ENCODE measurements at regions not wholly inside any gene's neighbourhood (a gene's known extent, or its start where the extent isn't known, plus 50 kb on each side); places are given as distances from the start of the nearest gene placed in this dataset.
A peak's percentile ranks its signal among the peaks of the same experiment; 100 is the strongest.

- Histone ChIP-seq H3K79me2 (ENCODE audit: low read depth) (no peaks in the 10 kb centered on the region), H3K4me3 (no peak overlapping the region), H3K4me2 (no peak overlapping the region), H3K4me1 (replicated peaks; ENCODE audit: insufficient read depth) (peaks cover 53% of the 10 kb centered on the region), H3K9me2 (ENCODE audit: insufficient read depth) (no peaks in the 10 kb centered on the region), H3F3A (ENCODE audit: insufficient read depth, low read depth) (peaks cover 23% of the 10 kb centered on the region), H3K36me3 (ENCODE audit: low read depth) (no peaks in the 10 kb centered on the region), H3K27me3 (ENCODE audit: insufficient read depth, low read depth) (no peaks in the 10 kb centered on the region), H3K9me3 (ENCODE audit: insufficient read depth, low read depth) (0 out of 2 replicates have a peak, but pooled peaks cover 3% of the 10 kb centered on the region), H2AFZ (no peak overlapping the region), H4K20me1 (ENCODE audit: insufficient read depth) (no peaks in the 10 kb centered on the region), H3K27ac (no peak overlapping the region)
- POLR2A ChIA-PET (ENCODE audit: unreplicated experiment): no interaction called here
- CTCF ChIA-PET: no interaction called here
- no peak for DNase-seq
- TF ChIP-seq, protein P1, sequence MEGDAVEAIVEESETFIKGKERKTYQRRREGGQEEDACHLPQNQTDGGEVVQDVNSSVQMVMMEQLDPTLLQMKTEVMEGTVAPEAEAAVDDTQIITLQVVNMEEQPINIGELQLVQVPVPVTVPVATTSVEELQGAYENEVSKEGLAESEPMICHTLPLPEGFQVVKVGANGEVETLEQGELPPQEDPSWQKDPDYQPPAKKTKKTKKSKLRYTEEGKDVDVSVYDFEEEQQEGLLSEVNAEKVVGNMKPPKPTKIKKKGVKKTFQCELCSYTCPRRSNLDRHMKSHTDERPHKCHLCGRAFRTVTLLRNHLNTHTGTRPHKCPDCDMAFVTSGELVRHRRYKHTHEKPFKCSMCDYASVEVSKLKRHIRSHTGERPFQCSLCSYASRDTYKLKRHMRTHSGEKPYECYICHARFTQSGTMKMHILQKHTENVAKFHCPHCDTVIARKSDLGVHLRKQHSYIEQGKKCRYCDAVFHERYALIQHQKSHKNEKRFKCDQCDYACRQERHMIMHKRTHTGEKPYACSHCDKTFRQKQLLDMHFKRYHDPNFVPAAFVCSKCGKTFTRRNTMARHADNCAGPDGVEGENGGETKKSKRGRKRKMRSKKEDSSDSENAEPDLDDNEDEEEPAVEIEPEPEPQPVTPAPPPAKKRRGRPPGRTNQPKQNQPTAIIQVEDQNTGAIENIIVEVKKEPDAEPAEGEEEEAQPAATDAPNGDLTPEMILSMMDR (conservative IDR thresholded peaks at IDR 0.05): no peak
- no peak for TF ChIP-seq EZH2 (IDR thresholded peaks at IDR 0.05; ENCODE audit: low read depth)
- intact Hi-C loops (cut with micrococcal nuclease; ENCODE audit: unreplicated experiment): no loop called here
- BruUV-seq (replicated peaks): no TSS peak
Observed at GRCh38 chr12:92541731-92542130, 161.1 kb upstream of the PLEKHG7 start.

DNA sequence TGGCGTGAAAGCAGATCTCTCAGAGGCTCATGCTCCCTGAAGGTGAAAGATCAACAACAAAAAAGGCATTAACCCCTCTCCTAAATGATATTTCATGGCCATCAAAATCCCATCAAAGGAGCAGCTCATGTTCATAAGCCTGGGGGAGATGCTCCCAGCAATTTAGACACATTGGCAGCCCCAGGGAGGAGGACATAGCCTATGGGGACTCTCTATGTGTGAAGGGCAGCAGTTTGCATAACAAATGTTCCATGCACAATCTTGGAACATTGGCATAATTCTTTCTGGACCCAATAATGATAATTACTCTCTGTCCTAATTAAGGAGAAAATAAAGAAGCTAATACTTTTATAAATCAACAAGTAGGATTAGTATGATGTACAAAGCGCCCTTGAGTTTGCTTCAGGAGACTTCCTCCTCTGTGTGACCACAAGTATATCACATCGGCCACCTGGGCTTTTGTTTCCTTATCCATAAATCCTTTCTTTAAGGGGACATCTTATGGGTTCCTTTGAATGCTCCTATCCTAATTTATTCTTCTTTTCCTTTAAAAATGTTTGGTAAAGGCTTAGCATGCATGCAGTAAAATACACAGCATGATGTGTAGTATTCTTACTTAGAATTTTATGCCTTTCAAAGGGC is 161.9 kb upstream of the PLEKHG7 start:
- ChIA-PET CTCF (no interaction called here), POLR2A (ENCODE audit: unreplicated experiment) (no interaction called here)
- Histone ChIP-seq H4K20me1 (ENCODE audit: insufficient read depth) (no peaks in the 10 kb centered on the region), H3K27ac (no peak overlapping the region), H2AFZ (no peak overlapping the region), H3K36me3 (ENCODE audit: low read depth) (no peaks in the 10 kb centered on the region), H3K9me3 (ENCODE audit: insufficient read depth, low read depth) (0 out of 2 replicates have a peak, but pooled peaks cover 3% of the 10 kb centered on the region), H3K4me1 (replicated peaks; ENCODE audit: insufficient read depth) (peaks cover 53% of the 10 kb centered on the region), H3F3A (ENCODE audit: insufficient read depth, low read depth) (peaks cover 23% of the 10 kb centered on the region), H3K27me3 (ENCODE audit: insufficient read depth, low read depth) (no peaks in the 10 kb centered on the region), H3K9me2 (ENCODE audit: insufficient read depth) (no peaks in the 10 kb centered on the region), H3K79me2 (ENCODE audit: low read depth) (no peaks in the 10 kb centered on the region), H3K4me2 (no peak overlapping the region), H3K4me3 (no peak overlapping the region)
- TF ChIP-seq, protein P1 (conservative IDR thresholded peaks at IDR 0.05): no peak
- no peak for TF ChIP-seq EZH2 (IDR thresholded peaks at IDR 0.05; ENCODE audit: low read depth)
- no peak for DNase-seq
- no TSS peak for BruUV-seq (replicated peaks)
- intact Hi-C loops (cut with micrococcal nuclease; ENCODE audit: unreplicated experiment): no loop called here

- H2AFZ ChIP-seq: no peak overlapping the region
- peak overlapping the region; percentile 74 for H3K27ac ChIP-seq
Observed at GRCh38 chr12:92539976-92540781, 162.6 kb upstream of the PLEKHG7 start.

More at GRCh38 chr12:92539976-92540781, 162.6 kb upstream of the PLEKHG7 start:
- H3K4me3 ChIP-seq: no peak overlapping the region
- POLR2A ChIA-PET (ENCODE audit: unreplicated experiment): no interaction called here
- H3K9me3 ChIP-seq (ENCODE audit: insufficient read depth, low read depth): 0 out of 2 replicates have a peak, but pooled peaks cover 3% of the 10 kb centered on the region
- no peak overlapping the region for H3K4me2 ChIP-seq
- H3K36me3 ChIP-seq (ENCODE audit: low read depth): no peaks in the 10 kb centered on the region
- CTCF ChIA-PET: no interaction called here
- TF ChIP-seq, protein P1 (conservative IDR thresholded peaks at IDR 0.05): no peak
- no peak for TF ChIP-seq EZH2 (IDR thresholded peaks at IDR 0.05; ENCODE audit: low read depth)
- H3K27me3 ChIP-seq (ENCODE audit: insufficient read depth, low read depth): no peaks in the 10 kb centered on the region
- peaks cover 23% of the 10 kb centered on the region for H3F3A ChIP-seq (ENCODE audit: insufficient read depth, low read depth)
- H4K20me1 ChIP-seq (ENCODE audit: insufficient read depth): no peaks in the 10 kb centered on the region
- no peak for DNase-seq
- no peaks in the 10 kb centered on the region for H3K9me2 ChIP-seq (ENCODE audit: insufficient read depth)
- intact Hi-C loops (cut with micrococcal nuclease; ENCODE audit: unreplicated experiment): no loop called here
- peaks cover 53% of the 10 kb centered on the region for H3K4me1 ChIP-seq (replicated peaks; ENCODE audit: insufficient read depth)
- no TSS peak for BruUV-seq (replicated peaks)
- H3K79me2 ChIP-seq (ENCODE audit: low read depth): no peaks in the 10 kb centered on the region
